ENCODE measurements at regions not wholly inside any gene's neighbourhood (a gene's known extent, or its start where the extent isn't known, plus 50 kb on each side); places are given as distances from the start of the nearest gene placed in this dataset.
"Not testable (repeated sequence)": the region's sequence is repeated elsewhere in the genome, so short reads cannot be mapped to it uniquely, and the experiment has no call there.

DNA sequence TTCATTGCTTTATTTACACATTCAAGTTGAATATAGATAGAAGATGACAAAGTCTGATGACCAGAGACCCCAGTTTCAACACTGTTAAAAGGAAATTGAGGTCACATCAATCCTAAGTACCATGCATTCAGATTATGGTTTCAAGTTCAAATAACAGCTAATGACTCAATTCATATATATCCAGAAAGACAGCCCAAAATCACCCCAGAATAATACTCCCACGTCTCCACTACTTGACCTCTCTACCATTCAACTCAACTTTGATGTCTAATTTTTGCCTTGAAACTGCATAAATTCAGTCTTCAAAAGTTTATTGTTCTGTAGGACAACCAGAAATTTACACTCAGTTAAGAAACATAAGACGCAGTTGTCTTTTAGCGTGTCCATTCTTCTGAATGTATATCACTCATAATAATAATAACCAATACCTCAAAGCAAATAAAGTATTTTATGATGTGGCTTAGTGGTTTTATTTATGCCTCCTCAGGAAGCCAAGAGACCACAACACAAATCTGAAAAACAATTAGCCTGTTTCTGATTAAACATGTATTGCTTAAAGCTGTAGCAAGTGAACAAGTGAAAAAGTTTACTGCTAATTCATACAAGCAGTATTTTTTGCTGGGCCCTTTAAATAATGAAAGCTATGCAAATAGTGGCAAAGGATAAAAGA is 569.0 kb downstream of the LTN1 start:
- no peak for DNase-seq (ENCODE audit: low spot score)

- DNase-seq (ENCODE audit: low spot score): no peak
Observed at GRCh38 chr21:28421716-28422524, 570.8 kb downstream of the LTN1 start.

DNA sequence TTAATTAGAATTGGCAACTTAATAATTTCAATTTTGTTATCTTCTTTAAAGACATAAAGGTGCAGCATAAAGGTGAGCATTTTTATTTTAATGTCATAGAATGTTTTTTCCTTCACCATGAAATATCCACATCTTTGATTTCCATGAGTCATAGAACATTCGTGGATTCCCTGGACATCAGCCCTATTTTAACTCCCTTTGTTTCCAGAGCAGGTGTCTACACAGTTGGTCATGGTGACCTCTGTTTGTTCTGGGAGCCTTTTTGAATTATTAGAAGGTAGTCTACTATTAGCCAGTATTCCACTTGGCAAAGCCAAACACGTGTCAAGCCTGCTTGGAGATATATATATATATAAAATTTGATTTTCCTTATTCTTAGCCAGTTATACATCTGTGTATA is 572.9 kb downstream of the LTN1 start:
- DNase-seq (ENCODE audit: low spot score): no peak

DNA sequence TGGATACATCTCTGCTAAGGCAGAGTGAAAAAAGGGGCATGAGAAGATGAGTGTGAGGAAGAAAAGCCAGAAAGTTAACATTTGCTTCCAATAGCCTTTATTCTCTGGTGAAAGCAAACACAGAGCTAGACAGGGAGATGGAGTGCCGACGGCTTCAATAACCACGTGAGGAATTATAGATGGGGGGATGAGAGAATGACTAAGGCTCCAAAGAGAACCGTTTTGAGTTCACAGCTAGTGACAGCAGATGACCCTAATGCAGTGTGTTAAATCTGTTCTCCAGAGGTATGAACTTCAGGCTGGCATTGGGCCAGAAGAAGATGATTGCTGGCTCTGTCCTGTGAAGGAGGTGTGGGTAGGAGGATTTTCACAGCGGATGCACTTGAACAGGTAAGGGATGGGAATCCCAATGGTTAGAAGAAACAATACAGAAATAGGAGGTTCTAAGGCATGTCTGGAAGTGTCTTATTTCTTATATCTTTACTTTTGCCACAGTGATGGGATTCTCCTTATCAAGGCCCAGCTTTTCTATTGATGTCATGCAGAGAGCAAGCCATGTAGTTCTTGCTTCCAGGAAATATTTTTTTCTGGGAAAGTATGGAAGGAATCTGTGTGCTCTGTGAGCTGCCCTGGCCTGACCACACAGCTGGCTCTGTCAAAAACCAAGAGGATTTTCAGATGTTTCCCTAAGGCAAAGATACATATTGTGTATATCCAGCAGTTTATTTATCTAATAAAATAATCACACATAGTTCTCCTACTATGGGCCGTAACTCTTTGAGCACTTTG is 573.8 kb downstream of the LTN1 start:
- DNase-seq (ENCODE audit: low spot score): no peak

DNA sequence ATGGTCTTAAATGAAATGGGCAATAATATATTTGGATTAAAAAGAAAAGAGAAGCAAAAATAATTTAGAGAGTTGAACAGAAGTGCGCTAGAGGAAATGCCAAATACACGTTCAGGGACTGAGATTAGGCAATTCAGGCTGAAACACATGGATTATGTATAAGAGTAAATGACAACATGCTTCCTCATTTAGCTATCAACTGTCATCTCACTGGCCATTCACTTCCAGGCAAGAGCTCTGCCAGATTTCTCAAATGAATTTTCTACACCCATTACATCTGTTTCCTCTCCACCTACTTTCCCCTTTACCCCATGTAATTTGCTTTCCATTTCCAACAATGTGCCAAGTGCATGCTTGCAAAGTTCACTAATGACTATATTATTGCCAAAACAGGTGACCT is 582.4 kb downstream of the LTN1 start:
- DNase-seq (ENCODE audit: low spot score): no peak

GRCh38 chr21:28402616-28402989 is 590.1 kb downstream of the LTN1 start:
- DNase-seq (ENCODE audit: low spot score): no peak

- DNase-seq (ENCODE audit: low spot score): no peak
Observed at GRCh38 chr21:28397040-28397439, 595.6 kb downstream of the LTN1 start.

DNA sequence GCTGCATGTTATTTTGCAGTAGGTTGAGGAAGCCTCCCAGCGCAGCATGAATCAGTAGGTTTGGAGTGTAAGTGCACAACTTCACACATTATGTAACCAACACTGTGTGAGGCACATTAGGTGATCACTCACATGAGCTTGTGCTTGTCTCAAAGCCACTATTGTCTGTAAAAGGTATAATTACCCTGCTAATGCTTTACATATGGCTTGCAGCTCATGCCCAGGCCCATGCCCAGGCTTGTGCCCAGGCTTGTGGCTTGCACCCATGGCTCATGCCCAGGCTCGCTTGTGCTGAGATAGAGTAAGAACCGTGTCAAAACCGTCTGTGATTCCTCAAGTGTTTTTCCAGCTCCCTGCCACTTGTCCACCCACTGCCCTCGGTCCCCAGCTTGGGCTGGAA is 596.3 kb downstream of the LTN1 start:
- DNase-seq (ENCODE audit: low spot score): no peak

- peak; percentile 64 for DNase-seq (ENCODE audit: low spot score)
Observed at GRCh38 chr21:28393279-28393678, 599.4 kb downstream of the LTN1 start.

DNA sequence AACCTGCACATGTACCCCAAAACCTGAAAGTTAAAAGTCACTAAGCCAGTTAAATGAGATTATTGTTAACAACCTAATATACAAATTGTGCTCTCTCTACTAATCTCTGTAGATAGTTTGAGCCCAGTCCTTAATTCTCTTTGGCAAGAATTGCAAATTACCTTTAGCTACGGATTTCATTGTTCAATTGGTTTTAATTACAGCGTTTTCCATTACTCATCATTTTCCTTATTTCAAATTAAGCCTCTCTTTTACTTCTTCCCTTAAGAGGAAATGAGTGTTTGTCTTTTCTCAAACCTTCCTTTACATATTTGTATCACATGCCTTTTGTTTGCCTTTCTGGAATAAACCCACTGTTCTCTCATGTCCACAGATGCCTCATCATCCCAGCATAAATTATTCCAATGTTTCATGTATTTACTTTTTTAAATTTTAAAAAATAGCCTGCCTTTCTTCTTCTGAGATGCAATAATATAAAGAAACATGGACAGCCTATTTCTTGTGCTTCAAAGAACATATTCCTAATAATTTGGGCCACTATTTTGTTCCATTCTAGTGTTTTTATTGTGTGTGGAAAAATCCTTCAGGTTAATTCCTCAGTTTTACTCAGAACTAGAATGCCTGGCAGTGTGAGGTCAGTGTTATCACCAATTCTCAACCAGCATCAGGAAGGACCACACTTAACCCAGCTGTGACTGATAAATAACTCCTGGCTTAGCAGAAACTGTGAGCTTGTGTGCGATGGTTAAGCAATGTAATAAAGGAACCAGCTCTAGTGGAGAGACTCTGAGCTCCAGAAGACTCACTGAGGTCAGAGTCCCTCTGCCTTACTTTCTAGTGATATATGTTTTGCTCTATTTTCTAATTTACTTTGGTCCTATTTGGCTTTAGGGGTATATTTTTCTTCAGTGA is 600.5 kb downstream of the LTN1 start:
- DNase-seq (ENCODE audit: low spot score): no peak

DNA sequence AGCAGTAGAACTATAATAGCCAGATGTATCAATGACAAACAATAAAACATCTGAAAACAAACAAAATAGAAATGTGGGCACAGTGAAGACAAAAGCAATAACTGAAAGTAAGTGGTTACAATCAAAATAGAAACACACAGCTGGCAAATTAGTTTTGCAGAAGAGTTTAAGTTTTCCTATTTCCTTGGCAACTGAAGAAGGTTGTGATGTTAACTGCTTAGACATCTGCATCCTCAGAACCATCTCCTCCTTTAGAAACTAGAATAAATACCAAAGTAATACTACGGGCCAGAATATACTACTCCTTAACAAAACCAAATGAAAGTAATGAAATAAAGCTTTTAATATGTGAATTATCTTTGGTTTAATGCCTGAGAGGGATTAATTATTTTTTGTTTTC is 605.5 kb downstream of the LTN1 start:
- no peak for DNase-seq (ENCODE audit: low spot score)

GRCh38 chr21:28385845-28386244 is 606.8 kb downstream of the LTN1 start:
- no peak for DNase-seq (ENCODE audit: low spot score)

GRCh38 chr21:28381000-28381745 is 611.5 kb downstream of the LTN1 start:
- not testable (repeated sequence) for DNase-seq (ENCODE audit: low spot score)

GRCh38 chr21:28380241-28380640 is 612.4 kb downstream of the LTN1 start:
- DNase-seq (ENCODE audit: low spot score): no peak

GRCh38 chr21:28378026-28378425 is 614.7 kb downstream of the LTN1 start:
- DNase-seq (ENCODE audit: low spot score): no peak

- DNase-seq (ENCODE audit: low spot score): no peak
Observed at GRCh38 chr21:28375708-28376385, 616.8 kb downstream of the LTN1 start.

DNA sequence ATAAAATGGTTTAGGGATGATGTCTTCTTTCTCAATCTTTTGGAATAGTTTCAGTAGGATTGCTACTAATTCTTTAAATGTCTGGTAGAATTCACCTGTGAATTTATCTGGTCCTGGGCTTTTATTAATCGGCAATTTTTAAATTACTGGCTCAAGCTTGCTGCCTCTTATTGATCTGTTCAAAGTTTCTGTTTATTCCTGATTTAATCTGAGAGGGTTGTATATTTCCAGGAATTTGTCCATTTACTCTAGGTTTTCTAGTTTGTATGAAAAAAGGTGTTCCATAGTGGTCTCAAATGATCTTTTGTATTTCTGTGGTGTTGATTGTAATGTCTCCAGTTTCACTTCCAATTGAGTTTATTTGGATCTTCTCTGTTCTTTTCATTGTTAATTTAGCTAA is 617.8 kb downstream of the LTN1 start:
- no peak for DNase-seq (ENCODE audit: low spot score)

GRCh38 chr21:28371713-28372112 is 621.0 kb downstream of the LTN1 start:
- no peak for DNase-seq (ENCODE audit: low spot score)

DNA sequence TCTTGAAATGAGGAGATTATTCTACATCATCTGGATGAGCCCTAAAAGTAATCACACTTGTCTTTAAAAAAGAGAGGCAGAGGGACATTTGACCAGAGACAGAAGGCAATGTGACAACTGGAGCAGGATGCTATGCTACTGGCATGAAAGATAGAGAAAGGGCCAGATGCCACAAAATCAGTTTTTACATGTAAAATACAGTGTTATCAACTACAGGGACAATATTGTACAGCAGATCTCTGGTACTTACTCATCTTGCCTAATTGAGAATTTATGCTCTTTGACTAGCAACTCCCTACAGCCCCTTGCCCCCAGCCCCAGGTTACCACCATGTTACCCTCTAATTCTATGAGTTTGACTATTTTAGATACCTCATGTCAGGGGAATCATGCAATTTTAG is 633.4 kb downstream of the LTN1 start:
- no peak for DNase-seq (ENCODE audit: low spot score)

DNA sequence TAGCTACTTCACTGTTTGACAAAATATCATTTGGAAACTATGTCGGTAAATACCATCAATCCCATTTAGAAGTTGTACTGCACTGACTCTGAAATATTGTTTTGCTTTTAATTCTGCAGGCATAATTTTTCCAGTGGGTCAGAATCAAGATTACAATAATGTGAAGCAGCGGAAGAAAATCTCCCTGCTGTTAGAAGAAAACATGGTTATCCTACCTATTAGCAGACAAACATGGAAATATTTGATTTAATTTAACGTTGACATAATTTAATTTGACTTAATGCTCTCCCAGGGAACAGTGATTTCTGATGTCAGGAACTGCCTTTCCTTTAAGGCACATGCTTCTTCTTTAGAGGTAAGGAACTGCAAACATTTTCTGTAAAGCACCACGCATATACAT is 634.0 kb downstream of the LTN1 start:
- no peak for DNase-seq (ENCODE audit: low spot score)

Data from A172 (cell line).